GM21367 (cell line): ENCODE measurements at regions not wholly inside any gene's neighbourhood (a gene's known extent, or its start where the extent isn't known, plus 50 kb on each side); places are given as distances from the start of the nearest gene placed in this dataset.
"Not testable (repeated sequence)": the region's sequence is repeated elsewhere in the genome, so short reads cannot be mapped to it uniquely, and the experiment has no call there.

Source experiments
- ATAC-seq: cut with Tn5 transposase; IDR thresholded peaks from one replicate; pipeline ENCODE4 v1.9.1; 2021; ENCODE audit not compliant: unreplicated experiment

DNA sequence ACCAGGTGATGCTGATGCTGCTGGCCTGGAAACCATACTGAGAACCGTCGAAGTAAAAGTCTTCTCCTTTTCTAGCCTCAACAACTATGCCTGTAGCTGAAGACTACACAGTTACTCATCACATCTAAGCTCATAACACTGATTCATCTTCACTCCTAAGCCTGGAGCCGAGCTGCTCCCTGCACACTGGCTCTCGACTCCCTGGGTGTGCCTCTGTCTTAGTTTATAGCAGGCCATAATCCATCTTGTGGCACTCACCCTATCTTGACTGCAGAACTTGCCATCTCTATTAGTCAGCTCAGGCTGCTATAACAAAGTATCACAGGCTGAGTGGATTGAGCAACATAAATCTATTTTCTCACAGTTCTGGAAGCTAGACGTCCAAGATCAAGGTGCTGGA, 191.0 kb downstream of the UNC5CL start:
- no peak for ATAC-seq

DNA sequence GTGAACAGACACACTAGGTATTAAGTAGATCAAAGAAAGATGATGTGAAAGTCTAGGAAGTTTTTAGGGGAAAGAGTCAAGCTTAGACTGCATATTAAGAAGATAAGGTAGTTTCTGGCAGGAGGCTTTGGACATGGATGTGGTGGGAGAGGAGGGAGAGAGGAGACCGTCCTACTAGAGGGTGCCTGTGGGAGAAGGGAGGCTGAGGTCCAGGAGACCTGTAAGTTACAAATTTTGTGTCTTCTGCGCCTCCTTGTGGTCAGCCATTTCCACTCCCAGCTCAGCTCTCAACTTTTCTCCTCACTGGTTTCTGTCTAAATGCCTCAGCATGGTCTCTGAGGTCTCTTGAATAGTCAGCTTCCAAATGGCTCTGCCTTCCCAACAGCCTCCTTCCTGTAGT, 193.5 kb downstream of the UNC5CL start:
- ATAC-seq = no peak

DNA sequence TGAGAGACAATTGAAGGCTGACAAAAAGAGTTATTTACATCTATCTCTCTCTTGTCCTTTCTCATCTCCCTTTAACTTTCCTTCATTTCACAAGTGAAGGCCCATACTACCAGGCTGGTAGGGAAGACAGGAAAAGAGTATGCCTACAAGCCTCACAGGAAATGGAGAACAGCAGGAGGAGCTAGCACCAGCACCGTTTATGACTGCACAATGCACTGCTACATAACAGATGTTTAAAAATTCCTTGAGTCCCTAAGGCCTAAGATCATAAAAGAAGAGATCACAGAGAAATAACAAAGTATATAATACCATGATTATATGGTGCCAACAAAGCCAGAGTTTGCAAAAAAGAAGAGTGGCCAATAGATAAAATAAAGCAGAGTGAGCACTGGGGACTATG, 194.8 kb downstream of the UNC5CL start:
- ATAC-seq = no peak

DNA sequence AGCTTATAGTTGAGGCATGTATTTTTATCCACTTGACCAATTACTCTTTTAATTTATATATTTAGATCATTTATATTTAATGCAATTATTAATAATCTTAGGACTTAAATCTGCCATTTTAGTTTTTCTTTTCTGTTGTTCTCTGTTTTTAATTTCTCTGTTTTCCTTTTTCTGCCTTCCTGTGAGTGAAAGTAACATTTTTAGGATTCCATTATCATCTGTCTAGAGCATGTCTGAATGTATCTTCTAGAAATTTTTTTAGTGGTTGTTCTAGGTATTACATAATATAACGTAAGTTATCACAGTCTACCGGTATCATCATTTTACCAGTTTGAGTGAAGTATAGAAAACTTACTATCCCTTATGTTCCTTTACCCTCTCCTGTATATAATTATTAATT, 197.3 kb downstream of the UNC5CL start:
- no peak for ATAC-seq

DNA sequence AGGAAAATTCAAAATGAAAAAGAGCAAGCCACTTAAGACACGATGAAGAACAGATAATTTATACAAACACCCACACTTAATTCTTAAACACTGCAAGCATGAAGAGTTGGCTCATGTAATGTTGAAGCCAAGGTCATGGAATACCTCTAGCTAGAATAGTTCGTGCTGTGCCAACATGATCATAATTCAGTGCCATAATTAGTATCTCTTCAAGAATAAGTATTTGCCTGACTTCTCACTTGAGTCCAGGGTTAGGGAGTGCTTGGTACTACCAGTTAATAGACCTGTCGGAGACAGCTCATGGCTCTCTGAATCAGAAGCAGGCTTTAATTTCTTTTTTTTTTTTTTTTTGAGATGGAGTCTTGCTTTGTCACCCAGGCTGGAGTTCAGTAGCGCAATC, 206.3 kb downstream of the UNC5CL start:
- ATAC-seq = no peak

DNA sequence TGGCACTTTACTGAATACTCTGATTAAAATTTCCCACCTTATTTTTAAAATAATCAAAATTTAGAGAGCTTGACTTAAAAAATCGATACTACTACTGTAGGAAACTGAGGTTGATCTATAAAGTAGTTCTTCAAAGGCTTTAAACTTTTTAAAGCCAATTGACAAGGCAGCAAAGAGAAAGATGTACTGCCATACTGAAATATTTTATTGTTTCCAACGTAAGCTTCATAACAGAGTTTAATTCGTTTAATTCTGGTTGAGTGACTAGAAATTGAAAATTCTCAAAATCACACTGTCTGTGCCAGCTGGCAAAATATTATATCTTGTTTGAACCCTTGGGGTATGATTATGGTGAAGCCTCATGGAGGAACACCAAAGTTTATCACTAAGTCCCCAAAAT, 207.6 kb downstream of the UNC5CL start:
- ATAC-seq = no peak

DNA sequence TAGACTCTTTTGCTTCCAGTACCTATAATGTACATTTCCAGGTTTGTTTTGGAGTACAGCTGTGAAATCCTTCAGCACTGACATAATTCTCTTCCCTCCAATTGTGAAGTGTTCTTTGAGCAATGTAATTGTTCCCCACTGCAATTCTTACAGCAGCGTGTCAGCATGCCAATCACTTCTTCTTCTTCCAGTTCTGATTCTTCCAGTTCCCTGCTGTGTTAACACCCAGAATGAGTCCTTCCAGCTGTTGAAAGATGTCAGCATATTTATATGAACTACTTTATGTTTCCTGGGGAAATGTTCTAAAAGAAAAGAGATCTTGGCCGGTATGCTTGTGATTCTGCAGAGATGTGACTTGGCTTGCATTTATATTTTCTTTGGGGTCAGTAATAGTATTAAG, 213.9 kb downstream of the UNC5CL start:
- no peak for ATAC-seq

DNA sequence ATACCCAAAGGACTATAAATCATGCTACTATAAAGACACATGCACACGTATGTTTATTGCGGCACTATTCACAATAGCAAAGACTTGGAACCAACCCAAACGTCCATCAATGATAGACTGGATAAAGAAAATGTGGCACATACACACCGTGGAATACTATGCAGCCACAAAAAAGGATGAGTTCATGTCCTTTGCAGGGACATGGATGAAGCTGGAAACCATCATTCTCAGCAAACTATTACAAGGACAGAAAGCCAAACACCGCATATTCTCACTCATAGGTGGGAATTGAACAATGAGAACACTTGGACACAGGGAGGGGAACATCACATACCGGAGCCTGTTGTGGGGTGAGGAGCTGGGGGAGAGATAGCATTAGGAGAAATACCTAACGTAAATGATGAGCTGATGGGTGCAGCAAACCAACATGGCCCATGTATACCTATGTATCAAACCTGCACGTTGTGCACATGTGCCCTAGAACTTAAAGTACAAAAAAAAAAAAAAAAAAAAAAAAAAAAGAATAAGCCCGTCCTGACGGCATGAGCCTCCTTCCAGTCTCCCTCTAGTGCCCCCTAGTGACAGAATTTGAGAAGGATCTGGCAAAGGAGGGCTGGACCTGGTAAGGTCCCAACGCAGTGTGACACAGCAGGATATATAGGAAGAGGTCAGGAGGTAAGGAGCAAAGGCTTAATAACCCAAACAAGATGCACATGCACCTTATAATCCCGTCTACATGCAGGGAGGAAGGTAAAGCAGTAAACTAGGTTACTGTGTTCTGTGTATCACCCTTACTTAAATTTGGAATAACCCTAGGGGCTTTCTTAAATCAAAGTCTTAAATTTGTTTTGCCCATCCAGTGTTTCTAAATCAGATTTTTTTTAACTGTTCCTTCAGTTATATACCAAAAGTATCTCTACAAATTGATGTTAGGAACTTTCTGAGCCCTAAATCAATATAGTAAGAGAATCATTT, 214.8 kb downstream of the UNC5CL start:
- not testable (repeated sequence) for ATAC-seq

DNA sequence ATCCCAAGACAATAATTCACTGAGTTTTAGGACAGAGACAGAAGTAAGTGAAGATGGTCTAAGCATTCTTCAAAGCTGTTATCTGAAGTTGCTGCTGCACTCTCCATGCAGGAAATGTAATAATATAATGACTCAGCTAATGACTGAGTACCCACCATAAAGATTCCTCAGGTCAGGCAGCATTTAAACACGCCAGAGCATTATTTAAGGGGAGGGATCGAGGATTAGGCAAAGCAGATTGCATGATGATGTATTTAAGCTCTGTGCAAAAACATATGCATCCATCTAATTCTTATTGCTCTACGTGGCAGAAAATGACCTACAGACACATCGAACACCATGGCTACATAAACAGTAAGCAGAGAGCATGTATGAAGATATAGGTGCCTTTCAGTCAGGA, 216.4 kb downstream of the UNC5CL start:
- ATAC-seq = no peak

DNA sequence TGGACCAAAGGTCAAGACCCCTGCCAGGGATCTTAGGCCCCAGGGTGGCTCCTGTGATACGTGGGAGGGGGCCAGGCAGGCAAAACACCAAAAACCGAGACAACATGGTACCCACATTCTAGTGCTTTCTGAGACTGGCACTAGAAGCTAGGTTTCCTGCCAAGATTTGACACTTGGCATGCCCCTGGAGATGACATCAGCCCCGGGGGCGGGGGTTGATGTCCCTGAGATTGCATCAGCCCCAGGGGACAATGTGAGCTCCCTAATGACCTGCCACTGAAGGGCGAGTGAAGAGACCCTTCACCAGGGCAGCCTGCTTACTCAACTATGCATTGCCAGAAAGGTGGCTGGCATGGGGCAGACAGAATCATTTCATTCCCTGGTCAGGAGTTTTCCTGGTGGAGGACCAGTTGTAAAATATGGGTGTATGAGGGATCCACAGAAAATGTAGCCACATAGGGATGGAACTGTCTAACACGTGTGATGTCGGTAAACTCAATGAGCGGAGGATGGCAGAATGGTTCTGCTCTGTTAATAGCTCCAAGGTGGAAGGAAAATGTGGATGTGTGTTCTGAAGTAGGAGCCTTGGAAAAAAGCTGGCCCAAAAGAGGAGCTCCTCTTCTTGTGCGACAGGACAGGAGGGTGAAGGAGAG, 219.7 kb downstream of the UNC5CL start:
- ATAC-seq = no peak

DNA sequence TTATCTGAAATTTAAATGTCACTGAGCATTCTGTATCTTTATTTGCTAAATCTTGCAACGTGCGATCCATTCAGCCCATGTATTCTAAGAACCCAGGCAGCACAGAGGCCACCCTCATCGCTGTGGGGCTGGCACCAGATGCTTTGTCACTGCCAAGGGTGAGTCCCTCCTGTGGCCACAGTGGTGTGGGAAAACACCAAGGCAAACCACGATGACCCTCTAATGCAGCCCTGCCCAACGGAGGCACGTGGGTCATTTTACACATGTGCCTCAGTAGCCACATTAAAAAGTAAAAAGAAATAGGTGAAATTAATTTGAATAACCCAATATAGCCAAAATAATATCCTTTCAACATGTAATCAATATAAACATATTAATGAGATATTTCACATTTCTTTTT, 221.7 kb downstream of the UNC5CL start:
- no peak for ATAC-seq

DNA sequence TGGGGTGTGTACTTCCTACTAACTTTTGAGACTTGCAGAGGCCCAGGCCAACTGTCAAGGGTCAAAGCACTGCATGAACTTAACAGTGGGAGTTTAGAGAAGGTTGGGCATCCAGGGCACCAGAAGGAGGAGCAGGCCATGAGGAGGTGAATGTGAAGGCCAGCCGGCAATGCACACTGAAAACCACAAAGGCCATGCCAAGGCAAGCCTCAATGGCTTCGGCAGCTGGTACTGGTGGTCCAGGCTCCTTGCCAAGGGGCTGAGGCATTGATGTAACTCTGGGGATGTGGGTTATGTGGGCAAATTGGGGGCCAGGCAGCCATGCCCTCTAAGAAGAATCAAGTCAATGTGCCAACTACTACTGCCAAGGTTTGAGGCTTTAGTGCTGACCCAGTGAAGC, 222.4 kb downstream of the UNC5CL start:
- ATAC-seq = no peak

DNA sequence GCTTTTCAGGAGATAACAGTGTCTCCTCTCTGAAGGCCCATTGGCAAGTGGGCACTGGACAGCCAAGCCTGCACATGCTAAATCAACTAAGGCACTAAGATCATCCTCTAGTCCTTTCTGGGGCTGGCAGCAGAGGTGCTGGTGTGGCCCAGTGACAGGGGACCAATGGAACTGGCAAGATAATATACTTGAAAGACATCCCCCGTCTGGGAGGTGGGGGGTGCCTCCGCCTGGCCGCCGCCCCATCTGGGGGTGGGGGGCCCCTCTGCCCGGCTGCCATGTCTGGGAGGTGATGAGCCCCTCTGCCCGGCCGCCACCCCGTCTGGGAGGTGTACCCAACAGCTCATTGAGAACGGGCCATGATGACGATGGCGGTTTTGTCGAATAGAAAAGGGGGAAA, 223.3 kb downstream of the UNC5CL start:
- ATAC-seq = no peak

DNA sequence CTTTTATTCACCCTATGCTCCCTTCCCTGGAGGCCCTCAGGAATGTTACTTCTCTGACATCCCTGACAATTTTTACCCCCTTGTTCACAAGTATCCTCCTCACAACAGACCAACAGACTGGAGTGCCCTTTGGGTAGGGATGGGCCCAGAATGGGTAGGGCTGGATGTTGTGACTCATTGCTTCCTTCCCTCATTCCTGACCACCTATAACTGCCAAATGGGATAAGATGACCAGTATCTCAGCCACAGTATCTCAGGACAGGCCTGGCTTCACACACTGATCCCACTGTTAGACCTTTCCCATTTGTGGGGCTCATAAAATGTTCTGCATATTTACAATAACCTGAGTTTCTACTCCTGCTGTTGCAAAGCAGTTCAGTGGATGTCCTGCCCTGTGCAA, 223.0 kb upstream of the LRFN2 start:
- no peak for ATAC-seq

DNA sequence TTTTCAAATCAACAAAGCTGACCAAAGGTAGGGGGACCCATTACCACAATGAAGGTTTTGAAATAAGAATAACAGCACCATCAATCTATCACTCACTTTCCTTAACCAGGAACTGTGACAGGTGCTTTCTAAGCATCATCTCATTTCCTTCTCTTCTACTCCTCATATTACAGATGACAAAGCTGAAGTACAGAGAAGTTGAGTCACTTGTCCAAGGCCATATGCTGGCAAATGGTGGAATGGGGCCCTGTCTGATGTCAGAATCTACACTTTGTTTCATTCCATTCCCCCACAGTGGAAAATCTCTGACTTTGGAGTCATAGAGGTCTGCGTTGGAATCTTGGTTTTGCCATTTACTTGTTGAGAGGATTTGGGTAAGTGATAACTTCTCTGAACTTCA, 222.5 kb upstream of the LRFN2 start:
- ATAC-seq = no peak

DNA sequence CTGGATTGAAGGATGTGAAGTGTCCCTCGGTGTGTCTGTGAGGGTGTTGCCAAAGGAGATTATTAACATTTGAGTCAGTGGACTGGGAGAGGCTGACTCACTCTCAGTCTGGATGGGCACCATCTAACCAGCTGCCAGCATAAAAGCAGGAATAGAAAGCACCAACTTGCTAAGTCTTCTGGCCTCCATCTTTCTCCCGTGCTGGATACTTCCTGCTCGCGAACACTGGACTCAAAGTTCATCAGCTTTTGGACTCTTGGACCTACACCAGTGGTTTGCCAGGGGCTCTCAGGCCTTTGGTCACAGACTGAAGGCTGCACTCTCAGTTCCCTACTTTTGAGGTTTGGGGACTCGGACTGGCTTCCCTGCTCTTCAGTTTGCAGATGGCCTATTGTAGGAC, 220.3 kb upstream of the LRFN2 start:
- no peak for ATAC-seq

DNA sequence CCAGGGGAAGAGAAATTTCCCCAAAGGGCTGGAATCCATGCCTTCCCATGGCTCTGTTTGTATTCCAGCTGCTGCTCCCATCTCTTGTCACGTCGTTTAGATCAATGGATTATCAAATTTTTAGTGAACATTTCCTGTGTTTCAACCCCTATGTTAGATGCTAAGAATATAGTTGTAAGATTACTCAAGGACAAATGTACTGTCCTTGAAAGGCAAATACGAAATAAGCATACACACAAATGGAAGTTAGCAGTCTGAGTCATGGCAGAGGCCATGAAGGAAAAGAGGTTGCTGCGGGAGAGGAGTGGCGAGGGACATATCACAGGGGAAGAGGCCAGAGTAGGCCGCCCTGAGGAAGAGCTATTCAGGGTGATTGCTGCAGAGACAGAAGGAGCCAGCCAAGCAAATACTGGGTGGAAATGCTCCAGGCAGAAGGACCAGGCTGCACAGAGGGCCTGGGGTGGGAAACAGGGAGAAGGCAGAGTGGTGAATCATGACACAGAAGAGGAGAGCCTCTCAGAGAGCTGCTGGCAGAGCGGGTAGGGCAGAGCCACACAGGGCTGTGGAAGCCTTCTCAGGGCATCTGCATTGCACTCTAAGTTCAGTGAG, 219.2 kb upstream of the LRFN2 start:
- no peak for ATAC-seq

DNA sequence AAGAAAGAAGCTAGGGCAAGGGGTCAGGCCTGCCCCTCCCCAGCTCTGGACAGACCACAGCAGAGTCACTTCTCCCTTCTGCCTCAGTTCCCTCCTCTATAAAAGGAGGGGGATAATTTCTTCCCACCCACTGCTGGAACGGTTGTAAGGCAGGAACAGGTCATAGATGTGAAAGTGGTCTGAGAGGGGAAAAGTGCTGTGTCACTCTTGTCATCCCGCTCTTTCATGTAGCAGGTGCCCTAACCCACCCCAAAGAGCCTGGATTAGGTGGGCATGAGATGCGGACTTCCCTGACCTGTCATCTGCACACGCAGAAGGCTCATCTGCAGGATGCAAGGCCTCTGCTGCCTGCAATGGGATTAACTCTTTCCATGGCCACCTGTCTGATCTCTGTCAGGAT, 218.2 kb upstream of the LRFN2 start:
- ATAC-seq = no peak

DNA sequence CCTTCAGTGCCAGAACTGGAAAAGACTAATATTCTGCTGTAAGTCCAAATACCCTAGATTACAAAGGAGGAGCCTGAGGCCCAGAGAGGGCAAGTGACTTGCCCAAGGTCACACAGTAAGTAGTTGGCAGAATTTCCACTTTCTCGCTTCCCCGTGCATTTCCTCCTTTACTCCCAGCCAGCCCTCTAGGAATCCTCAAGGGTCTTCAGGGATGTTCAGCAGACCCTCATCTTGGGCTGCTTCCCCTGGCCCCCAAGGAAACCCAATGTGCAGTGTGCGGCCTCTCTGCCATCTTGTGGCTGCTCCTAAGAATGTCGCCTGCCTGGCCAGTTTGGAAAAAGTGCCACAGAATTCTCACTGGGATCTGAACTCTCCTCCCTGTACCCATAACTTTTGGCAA, 217.7 kb upstream of the LRFN2 start:
- ATAC-seq = no peak

DNA sequence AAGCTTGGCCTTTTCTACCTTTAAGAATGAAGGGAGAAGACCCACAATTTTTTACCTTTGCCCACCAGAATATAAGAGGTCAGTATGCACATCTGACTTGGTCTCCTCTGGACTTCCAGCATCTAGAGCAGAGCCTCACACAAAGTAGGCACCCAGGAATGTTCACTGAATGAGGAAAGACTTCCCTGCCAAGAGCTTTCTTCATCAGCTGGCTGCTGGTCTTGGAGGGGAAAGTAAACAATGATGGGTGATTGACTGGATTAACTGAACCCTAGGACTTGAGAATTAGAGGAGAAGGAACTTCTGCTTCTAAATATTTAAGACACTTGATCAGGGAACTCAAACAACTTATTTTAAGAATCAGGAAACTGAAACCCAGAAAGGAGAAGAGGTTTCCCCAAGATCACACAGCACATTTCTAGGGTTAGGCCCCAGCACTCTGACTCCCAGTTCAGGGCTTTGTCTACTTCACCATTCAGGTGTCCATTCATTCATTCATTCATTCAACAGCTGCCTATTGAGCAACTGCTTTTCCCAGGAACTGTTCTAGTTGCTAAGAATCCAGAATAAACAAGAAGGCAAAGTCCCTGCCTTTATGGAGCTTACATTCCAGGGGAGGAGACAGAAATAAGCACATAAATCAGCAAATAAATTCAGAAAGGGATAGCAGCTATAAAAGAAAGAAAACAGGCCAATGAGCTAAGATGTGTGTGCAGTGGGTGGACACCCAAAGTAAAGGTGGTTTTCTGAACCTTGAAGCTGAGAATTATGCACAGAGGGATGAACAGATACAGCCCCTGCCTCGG, 216.9 kb upstream of the LRFN2 start:
- no peak for ATAC-seq

DNA sequence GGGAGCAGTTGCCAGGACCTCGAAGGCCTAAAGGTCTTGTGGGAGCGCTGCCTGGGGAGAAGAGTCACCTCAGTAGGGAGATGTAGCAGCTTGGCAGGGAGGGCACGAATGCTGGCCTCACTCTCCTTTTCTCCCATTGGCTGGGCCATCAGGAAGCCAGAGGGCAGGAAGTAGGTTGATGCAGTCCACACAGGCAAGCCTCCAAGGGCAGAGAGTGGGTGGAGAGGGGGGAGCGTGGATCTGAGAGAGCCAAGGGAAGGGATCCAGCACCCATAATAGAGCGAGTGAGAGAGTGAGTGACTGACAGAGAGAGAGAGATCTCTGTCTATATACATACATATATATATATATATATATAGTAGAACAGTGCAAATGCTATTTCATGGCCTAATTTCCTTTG, 215.3 kb upstream of the LRFN2 start:
- no peak for ATAC-seq
